ENCODE measurements at regions not wholly inside any gene's neighbourhood (a gene's known extent, or its start where the extent isn't known, plus 50 kb on each side); places are given as distances from the start of the nearest gene placed in this dataset.

- no peak overlapping the region for H3K4me3 ChIP-seq (ENCODE audit: low read depth in 2 of 2, low read length in 2 of 2)
- DNase-seq (ENCODE audit: low read depth, low spot score) (no peak), ATAC-seq (no peak)
- ChIA-PET CTCF (no interaction called here), POLR2A (no interaction called here)
- no peak for TF ChIP-seq SIN3A (IDR thresholded peaks at IDR 0.05; ENCODE audit: borderline replicate concordance, insufficient read depth, low read depth, low read length)
- H3K4me1 ChIP-seq (ENCODE audit: control insufficient read depth, insufficient read depth, low read length), result no peaks in the 10 kb centered on the region
- H3K36me3 ChIP-seq (ENCODE audit: control insufficient read depth, insufficient read depth, low read length), result no peaks in the 10 kb centered on the region
- no peak overlapping the region for H3K27ac ChIP-seq (ENCODE audit: low read length)
- in situ Hi-C loops (cut with HindIII; ENCODE audit: low pct_unique_long_range_greater_than_20kb, low sequenced_read_pairs) (no loop called here), intact Hi-C loops (cut with micrococcal nuclease; ENCODE audit: unreplicated experiment) (no loop called here)
- no peaks in the 10 kb centered on the region for H3K9me3 ChIP-seq (ENCODE audit: control insufficient read depth, insufficient read depth, low read depth, low read length)
- peaks cover 2% of the 10 kb centered on the region; the same call in 1 of the 2 replicates for H3K27me3 ChIP-seq (ENCODE audit: control insufficient read depth, insufficient read depth, low read length)
- BruUV-seq (replicated peaks), result no TSS peak
These were observed 572.3 kb downstream of the TCERG1L start for GRCh38 chr10:130739016-130739756.

- no TSS peak for BruUV-seq (replicated peaks)
- in situ Hi-C loops (cut with HindIII; ENCODE audit: low pct_unique_long_range_greater_than_20kb, low sequenced_read_pairs), result no loop called here
- CTCF ChIA-PET, result no interaction called here
These were observed 571.8 kb downstream of the TCERG1L start for GRCh38 chr10:130739757-130740145.

More at GRCh38 chr10:130739757-130740145, 571.8 kb downstream of the TCERG1L start:
- POLR2A ChIA-PET, result no interaction called here
- Histone ChIP-seq H3K36me3 (ENCODE audit: control insufficient read depth, insufficient read depth, low read length) (no peaks in the 10 kb centered on the region), H3K4me1 (ENCODE audit: control insufficient read depth, insufficient read depth, low read length) (no peaks in the 10 kb centered on the region), H3K9me3 (ENCODE audit: control insufficient read depth, insufficient read depth, low read depth, low read length) (no peaks in the 10 kb centered on the region), H3K4me3 (ENCODE audit: low read depth in 2 of 2, low read length in 2 of 2) (no peak overlapping the region), H3K27ac (ENCODE audit: low read length) (no peak overlapping the region), H3K27me3 (ENCODE audit: control insufficient read depth, insufficient read depth, low read length) (peaks cover 2% of the 10 kb centered on the region; the same call in 1 of the 2 replicates)
- TF ChIP-seq SIN3A (IDR thresholded peaks at IDR 0.05; ENCODE audit: borderline replicate concordance, insufficient read depth, low read depth, low read length), result no peak
- no peak for TF ChIP-seq CTCF (IDR thresholded peaks at IDR 0.05)
- no peak for TF ChIP-seq REST (IDR thresholded peaks at IDR 0.05; ENCODE audit: insufficient read depth in 1 of 2, low read depth in 2 of 2, low read length in 1 of 2)
- TF ChIP-seq TCF7L2 (IDR thresholded peaks at IDR 0.05; ENCODE audit: low read depth, low read length), result no peak
- no peak for TF ChIP-seq POLR2AphosphoS5 (IDR thresholded peaks at IDR 0.05; ENCODE audit: low read depth, low read length)
- no peak for ATAC-seq
- no peak for DNase-seq (ENCODE audit: low read depth, low spot score)
- intact Hi-C loops (cut with micrococcal nuclease; ENCODE audit: unreplicated experiment), result no loop called here
